Activated CD4-positive, alpha-beta T cell treated with anti-CD3 and anti-CD28 coated beads, Interleukin-2, Interleukin-6, amounts not matched to agents 100 ng/mL and 50 ng/mL, durations not matched to agents 16 hours and 8 hours (primary cell): ENCODE measurements at regions not wholly inside any gene's neighbourhood (a gene's known extent, or its start where the extent isn't known, plus 50 kb on each side); places are given as distances from the start of the nearest gene placed in this dataset.
"Not testable (repeated sequence)": the region's sequence is repeated elsewhere in the genome, so short reads cannot be mapped to it uniquely, and the experiment has no call there.

Experiments
- DNase-seq: peaks from one replicate; pipeline ENCODE4 v3.0.0-alpha.2; 2020

GRCh38 chr10:5268743-5269142 is 72.1 kb downstream of the AKR1C4 start:
- no peak for DNase-seq

- no peak for DNase-seq
These were observed 73.2 kb downstream of the AKR1C4 start for GRCh38 chr10:5269791-5270190.

GRCh38 chr10:5271526-5271925 is 74.9 kb downstream of the AKR1C4 start:
- DNase-seq = no peak

- no peak for DNase-seq
These were observed 75.6 kb downstream of the AKR1C4 start for GRCh38 chr10:5272065-5272803.

- no peak for DNase-seq
These were observed 78.2 kb downstream of the AKR1C4 start for GRCh38 chr10:5274795-5275194.

- peak; percentile 53 for DNase-seq
These were observed 83.4 kb upstream of the UCN3 start for GRCh38 chr10:5281356-5281755.

GRCh38 chr10:5282137-5282536 is 82.6 kb upstream of the UCN3 start:
- DNase-seq = no peak

- DNase-seq = peak; percentile 71
These were observed 81.2 kb upstream of the UCN3 start for GRCh38 chr10:5283305-5284158.

GRCh38 chr10:5284311-5285057 is 80.3 kb upstream of the UCN3 start:
- peak; percentile 65 for DNase-seq

GRCh38 chr10:5285186-5285585 is 79.6 kb upstream of the UCN3 start:
- no peak for DNase-seq

GRCh38 chr10:5288359-5288758 is 76.4 kb upstream of the UCN3 start:
- DNase-seq = no peak

GRCh38 chr10:5289228-5289627 is 75.5 kb upstream of the UCN3 start:
- not testable (repeated sequence) for DNase-seq

GRCh38 chr10:5291501-5292195 is 73.1 kb upstream of the UCN3 start:
- DNase-seq = peak; percentile 89

GRCh38 chr10:5292196-5292735 is 72.5 kb upstream of the UCN3 start:
- peak; percentile 77 for DNase-seq

- DNase-seq = not testable (repeated sequence)
These were observed 71.8 kb upstream of the UCN3 start for GRCh38 chr10:5292970-5293369.

- peak; percentile 89 for DNase-seq
These were observed 70.8 kb upstream of the UCN3 start for GRCh38 chr10:5293691-5294550.

- peak; percentile 86 for DNase-seq
These were observed 67.3 kb upstream of the UCN3 start for GRCh38 chr10:5297466-5297865.

- no peak for DNase-seq
These were observed 66.8 kb upstream of the UCN3 start for GRCh38 chr10:5297996-5298395.

GRCh38 chr10:5299950-5300349 is 64.8 kb upstream of the UCN3 start:
- no peak for DNase-seq

- no peak for DNase-seq
These were observed 61.3 kb upstream of the UCN3 start for GRCh38 chr10:5303504-5303903.

GRCh38 chr10:5305374-5305773 is 59.4 kb upstream of the UCN3 start:
- DNase-seq = no peak

- no peak for DNase-seq
These were observed 53.9 kb upstream of the UCN3 start for GRCh38 chr10:5310914-5311313.
